Tibial nerve (tissue), 4 donors: ENCODE measurements at regions not wholly inside any gene's neighbourhood (a gene's known extent, or its start where the extent isn't known, plus 50 kb on each side); places are given as distances from the start of the nearest gene placed in this dataset.

Source experiments
- DNase-seq, 2 donors: peaks; one replicate each; pipeline ENCODE4 v3.0.0-alpha.2; 2019; ENCODE audit warnings: low spot score in 2 of 2
- H3K27ac ChIP-seq, 4 donors: fragments of 200-600 bp; sonication (generic) in 3 of 4; one replicate each; pipeline ENCODE4 v1.5.1; 2017 to 2019; ENCODE audit warnings: mild to moderate bottlenecking in 1 of 4
- H3K27me3 ChIP-seq, 2 donors: fragments of 200-600 bp; sonication (generic) in 1 of 2; one replicate each; pipeline versions ENCODE4 v1.5.1 to v1.6.0; 2017 to 2019
- H3K36me3 ChIP-seq, 3 donors: fragments of 200-600 bp; sonication (generic); one replicate each; pipeline ENCODE4 v1.5.1; 2018 to 2019
- H3K4me1 ChIP-seq, 4 donors: fragments of 200-600 bp; sonication (generic) in 3 of 4; one replicate each; pipeline ENCODE4 v1.5.1; 2017 to 2019
- H3K4me3 ChIP-seq, 4 donors: fragments of 200-600 bp; sonication (generic) in 3 of 4; one replicate each; pipeline ENCODE4 v1.5.1; 2017 to 2019; ENCODE audit warnings: mild to moderate bottlenecking in 1 of 4, moderate library complexity in 1 of 4
- H3K9me3 ChIP-seq, 4 donors: fragments of 200-600 bp; sonication (generic) in 3 of 4; one replicate each; pipeline ENCODE4 v1.5.1; 2017 to 2019
- CTCF ChIP-seq, 5 experiments: fragments of 200-600 bp in 3 of 5; fragments of 450-650 bp in 2 of 5; sonication (generic) in 3 of 5; IDR thresholded peaks; one replicate each; pipeline ENCODE4 v1.5.1; 2016 to 2019; ENCODE audit warnings: antibody characterized with exemption in 5 of 5, mild to moderate bottlenecking in 3 of 5, moderate library complexity in 2 of 5
- EP300 ChIP-seq, 2 donors: sonication (generic); formaldehyde crosslinking; IDR thresholded peaks; one replicate each; pipeline ENCODE4 v1.6.1; 2017; ENCODE audit warnings: antibody characterized with exemption in 2 of 2, mild to moderate bottlenecking in 1 of 2
- POLR2A ChIP-seq, 2 donors: fragments of 450-650 bp; IDR thresholded peaks; one replicate each; pipeline ENCODE4 v1.6.1; 2017; ENCODE audit warnings: antibody characterized with exemption in 2 of 2, mild to moderate bottlenecking in 2 of 2, moderate library complexity in 2 of 2
- WGBS, 2 donors: methylation state at CpG; one replicate each; pipeline ENCODE4 v1.1.5; 2018; 5-methylcytosine and 5-hydroxymethylcytosine counted together

DNA sequence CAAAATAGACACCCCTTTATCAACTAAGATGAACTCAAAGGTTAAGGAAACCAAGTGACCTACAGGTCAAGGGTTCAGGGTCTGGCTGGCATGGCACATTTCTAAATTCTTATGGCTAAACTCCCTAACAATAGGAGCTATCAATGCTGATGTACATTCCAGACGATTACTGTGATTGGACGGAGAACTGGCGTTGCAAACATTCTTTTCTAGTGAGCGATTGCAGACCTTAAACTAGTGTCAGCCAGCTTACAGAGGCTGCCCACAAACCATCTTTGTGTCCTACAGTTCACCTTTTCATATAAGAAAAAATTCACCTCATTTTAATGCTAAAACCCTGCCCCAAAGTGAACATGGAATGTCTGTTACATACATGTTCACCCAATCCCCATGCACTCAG lies 382.9 kb downstream of the MAT2B start:
- DNase-seq: no peak
- H3K9me3 ChIP-seq: no peaks in the 10 kb centered on the region
- no peaks in the 10 kb centered on the region for H3K36me3 ChIP-seq
- no peak overlapping the region for H3K4me3 ChIP-seq
- WGBS, 2 donors: 46 to 59% methylated on average over 4 of the region's 4 CpGs
- no peak overlapping the region for H3K27ac ChIP-seq
- no peaks in the 10 kb centered on the region for H3K27me3 ChIP-seq
- no peak for TF ChIP-seq EP300 (IDR thresholded peaks at IDR 0.05)
- TF ChIP-seq CTCF (IDR thresholded peaks at IDR 0.05): no peak
- no peak for TF ChIP-seq POLR2A (IDR thresholded peaks at IDR 0.05)
- H3K4me1 ChIP-seq: no peaks in the 10 kb centered on the region

DNA sequence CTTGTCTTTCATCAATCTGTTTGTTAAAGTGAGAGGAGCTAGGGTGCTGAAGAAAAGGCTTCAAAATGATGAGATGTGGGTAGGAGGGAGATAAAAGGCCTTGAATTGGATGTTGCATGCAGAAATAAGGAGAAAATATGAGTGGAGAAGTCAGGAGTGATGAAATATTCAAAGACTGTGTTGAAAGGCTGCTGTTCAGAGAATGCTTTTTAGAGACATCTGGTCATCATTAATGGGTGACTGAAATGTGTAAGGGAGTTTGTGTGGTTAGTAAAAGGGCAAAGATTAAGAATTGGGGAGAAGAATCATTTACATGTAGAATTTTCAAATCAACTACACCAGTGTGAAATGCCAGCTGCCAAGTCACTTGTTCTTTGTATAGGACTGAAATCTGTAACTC lies 383.9 kb downstream of the MAT2B start:
- no peak for DNase-seq
- no peak for TF ChIP-seq EP300 (IDR thresholded peaks at IDR 0.05)
- TF ChIP-seq POLR2A (IDR thresholded peaks at IDR 0.05): no peak
- no peak for TF ChIP-seq CTCF (IDR thresholded peaks at IDR 0.05)
- Histone ChIP-seq H3K4me1 (no peaks in the 10 kb centered on the region), H3K9me3 (no peaks in the 10 kb centered on the region), H3K27me3 (no peaks in the 10 kb centered on the region), H3K4me3 (no peak overlapping the region), H3K27ac (no peak overlapping the region), H3K36me3 (no peaks in the 10 kb centered on the region)

- DNase-seq: no peak
- Histone ChIP-seq H3K9me3 (no peaks in the 10 kb centered on the region), H3K27ac (no peak overlapping the region), H3K4me3 (no peak overlapping the region), H3K36me3 (no peaks in the 10 kb centered on the region), H3K27me3 (no peaks in the 10 kb centered on the region), H3K4me1 (no peaks in the 10 kb centered on the region)
- TF ChIP-seq CTCF (IDR thresholded peaks at IDR 0.05) (no peak), EP300 (IDR thresholded peaks at IDR 0.05) (no peak), POLR2A (IDR thresholded peaks at IDR 0.05) (no peak)
- 63 to 69% methylated on average over 2 of the region's 2 CpGs for WGBS, 2 donors
These were observed 384.8 kb downstream of the MAT2B start for GRCh38 chr5:163890261-163890660.

DNA sequence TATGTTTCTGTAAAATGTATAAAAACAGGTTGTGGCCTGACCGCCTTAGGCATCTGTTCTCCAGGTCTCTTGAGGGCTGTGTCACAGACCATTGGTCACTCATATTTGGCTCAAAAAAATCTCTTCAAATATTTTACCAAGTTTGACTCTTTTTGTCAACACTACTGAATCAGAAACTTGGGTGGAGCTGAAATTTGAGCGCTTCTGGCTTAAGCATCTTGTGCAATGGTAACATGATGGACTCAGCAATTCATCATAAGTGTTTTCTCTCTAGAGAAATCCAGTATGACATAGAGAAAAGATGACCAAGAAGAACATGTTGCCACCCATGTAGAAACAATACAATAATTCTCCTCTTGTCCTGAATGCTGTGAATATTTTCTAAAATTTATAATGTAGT lies 387.9 kb downstream of the MAT2B start:
- DNase-seq: no peak
- Histone ChIP-seq H3K36me3 (no peaks in the 10 kb centered on the region), H3K4me1 (no peaks in the 10 kb centered on the region), H3K27ac (no peak overlapping the region), H3K9me3 (no peaks in the 10 kb centered on the region), H3K4me3 (no peak overlapping the region), H3K27me3 (no peaks in the 10 kb centered on the region)
- WGBS, 2 donors: 86 to 91% methylated on average over 2 of the region's 2 CpGs
- TF ChIP-seq CTCF (IDR thresholded peaks at IDR 0.05): no peak
- TF ChIP-seq POLR2A (IDR thresholded peaks at IDR 0.05): no peak
- TF ChIP-seq EP300 (IDR thresholded peaks at IDR 0.05): no peak

DNA sequence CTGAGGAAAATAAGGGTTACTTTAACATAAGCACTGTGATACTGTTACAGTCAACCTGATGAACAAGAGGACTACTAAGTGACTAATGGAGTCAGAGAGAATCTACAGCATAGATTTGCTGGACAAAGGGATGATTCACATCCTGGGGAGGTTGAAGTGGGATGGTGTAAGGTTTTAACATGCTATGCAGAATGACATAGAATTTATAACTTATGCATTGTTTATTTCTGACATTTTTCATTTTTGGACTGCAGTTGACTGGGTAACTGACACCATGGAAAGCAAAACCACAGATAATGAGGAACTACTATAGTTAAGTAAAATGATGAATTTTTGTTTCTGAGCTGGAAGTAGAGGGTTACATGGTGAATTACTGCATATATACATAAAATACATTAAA lies 389.2 kb downstream of the MAT2B start:
- Histone ChIP-seq H3K9me3 (no peaks in the 10 kb centered on the region), H3K36me3 (no peaks in the 10 kb centered on the region), H3K4me3 (no peak overlapping the region), H3K27me3 (no peaks in the 10 kb centered on the region), H3K27ac (no peak overlapping the region), H3K4me1 (no peaks in the 10 kb centered on the region)
- no peak for TF ChIP-seq CTCF (IDR thresholded peaks at IDR 0.05)
- no peak for DNase-seq
